ENCODE measurements at regions not wholly inside any gene's neighbourhood (a gene's known extent, or its start where the extent isn't known, plus 50 kb on each side); places are given as distances from the start of the nearest gene placed in this dataset.
"Not testable (repeated sequence)": the region's sequence is repeated elsewhere in the genome, so short reads cannot be mapped to it uniquely, and the experiment has no call there.

- no peak for DNase-seq (ENCODE audit: low spot score)
These were observed 291.9 kb upstream of the SGK1 start for GRCh38 chr6:134609716-134610261.

GRCh38 chr6:134607411-134607810, 289.5 kb upstream of the SGK1 start:
- no peak for DNase-seq (ENCODE audit: low spot score)

- no peak for DNase-seq (ENCODE audit: low spot score)
These were observed 287.1 kb upstream of the SGK1 start for GRCh38 chr6:134605034-134605433.

- no peak for DNase-seq (ENCODE audit: low spot score)
These were observed 286.2 kb upstream of the SGK1 start for GRCh38 chr6:134604014-134604676.

- no peak for DNase-seq (ENCODE audit: low spot score)
These were observed 285.6 kb upstream of the SGK1 start for GRCh38 chr6:134603561-134603960.

- DNase-seq (ENCODE audit: low spot score): no peak
These were observed 284.2 kb upstream of the SGK1 start for GRCh38 chr6:134602123-134602522.

- no peak for DNase-seq (ENCODE audit: low spot score)
These were observed 282.8 kb upstream of the SGK1 start for GRCh38 chr6:134600671-134601070.

- no peak for DNase-seq (ENCODE audit: low spot score)
These were observed 281.2 kb upstream of the SGK1 start for GRCh38 chr6:134599079-134599478.

GRCh38 chr6:134596191-134596590, 278.3 kb upstream of the SGK1 start:
- no peak for DNase-seq (ENCODE audit: low spot score)

GRCh38 chr6:134594881-134595280, 277.0 kb upstream of the SGK1 start:
- DNase-seq (ENCODE audit: low spot score): no peak

GRCh38 chr6:134593887-134594286, 276.0 kb upstream of the SGK1 start:
- no peak for DNase-seq (ENCODE audit: low spot score)

- no peak for DNase-seq (ENCODE audit: low spot score)
These were observed 275.5 kb upstream of the SGK1 start for GRCh38 chr6:134593442-134593841.

- DNase-seq (ENCODE audit: low spot score): no peak
These were observed 275.1 kb upstream of the SGK1 start for GRCh38 chr6:134593024-134593423.

GRCh38 chr6:134590449-134590848, 272.5 kb upstream of the SGK1 start:
- peak; percentile 53 for DNase-seq (ENCODE audit: low spot score)

GRCh38 chr6:134590004-134590403, 272.1 kb upstream of the SGK1 start:
- DNase-seq (ENCODE audit: low spot score): no peak

GRCh38 chr6:134589512-134589911, 271.6 kb upstream of the SGK1 start:
- peak; percentile 92 for DNase-seq (ENCODE audit: low spot score)

- no peak for DNase-seq (ENCODE audit: low spot score)
These were observed 270.4 kb upstream of the SGK1 start for GRCh38 chr6:134588267-134588666.

GRCh38 chr6:134585517-134585873, 267.6 kb upstream of the SGK1 start:
- DNase-seq (ENCODE audit: low spot score): peak; percentile 39

GRCh38 chr6:134584847-134585516, 267.1 kb upstream of the SGK1 start:
- DNase-seq (ENCODE audit: low spot score): no peak

- DNase-seq (ENCODE audit: low spot score): no peak
These were observed 260.1 kb upstream of the SGK1 start for GRCh38 chr6:134577998-134578397.

GRCh38 chr6:134575221-134575620, 257.3 kb upstream of the SGK1 start:
- no peak for DNase-seq (ENCODE audit: low spot score)

- no peak for DNase-seq (ENCODE audit: low spot score)
These were observed 256.6 kb upstream of the SGK1 start for GRCh38 chr6:134574491-134574890.

GRCh38 chr6:134569996-134570395, 252.1 kb upstream of the SGK1 start:
- not testable (repeated sequence) for DNase-seq (ENCODE audit: low spot score)

- no peak for DNase-seq (ENCODE audit: low spot score)
These were observed 246.8 kb upstream of the SGK1 start for GRCh38 chr6:134564705-134565104.
